ENCODE measurements at regions not wholly inside any gene's neighbourhood (a gene's known extent, or its start where the extent isn't known, plus 50 kb on each side); places are given as distances from the start of the nearest gene placed in this dataset.

DNA sequence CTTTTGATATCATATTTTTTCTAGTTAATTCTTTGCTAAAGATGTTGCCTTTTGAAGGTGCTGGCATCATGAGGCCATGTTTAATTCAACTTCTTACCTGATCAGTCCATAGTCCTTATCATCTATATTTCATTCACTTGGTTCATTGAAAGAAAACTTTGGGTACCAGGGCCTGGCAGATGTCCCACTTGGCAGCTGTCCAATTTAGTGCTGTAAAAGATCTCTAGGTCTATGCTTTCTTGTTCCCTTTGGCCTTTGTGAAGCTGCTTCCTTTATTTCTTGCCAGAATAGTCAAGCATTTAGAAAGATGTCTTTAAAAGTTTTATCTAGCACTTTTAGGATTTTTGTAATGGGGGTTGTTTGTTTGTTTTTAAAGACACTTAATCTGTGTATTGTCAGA, 61.7 kb upstream of the EYA4 start:
- H3K4me3 ChIP-seq (ENCODE audit: low read depth, low read length) = no peak overlapping the region
- DNase-seq (ENCODE audit: low read depth) = no peak
- TF ChIP-seq CTCF (conservative IDR thresholded peaks at IDR 0.05; ENCODE audit: low read depth, low read length) = no peak

DNA sequence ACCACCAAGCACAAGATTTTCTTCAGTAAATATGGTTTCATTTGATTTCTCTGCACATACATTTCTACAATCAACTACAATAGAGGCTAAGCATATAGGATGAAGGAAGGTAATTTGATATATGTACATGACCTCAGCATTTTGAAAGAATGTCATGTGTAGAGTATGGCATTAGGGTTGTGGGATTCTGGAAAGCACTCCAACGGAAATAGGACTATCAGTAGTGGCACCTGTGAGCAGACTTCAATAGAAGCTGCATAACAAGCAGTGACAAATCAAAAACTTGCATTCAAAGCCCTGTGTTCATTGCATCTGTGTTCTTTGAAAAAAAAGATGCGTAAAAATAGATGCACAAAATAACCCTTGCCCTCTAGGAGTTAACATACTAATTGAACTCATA, 57.5 kb upstream of the EYA4 start:
- DNase-seq (ENCODE audit: low read depth) = no peak
- TF ChIP-seq CTCF (conservative IDR thresholded peaks at IDR 0.05; ENCODE audit: low read depth, low read length) = no peak
- no peak overlapping the region for H3K4me3 ChIP-seq (ENCODE audit: low read depth, low read length)

- no peak for DNase-seq (ENCODE audit: low read depth)
- peak; percentile 57 for TF ChIP-seq CTCF (conservative IDR thresholded peaks at IDR 0.05; ENCODE audit: low read depth, low read length)
- no peak overlapping the region for H3K4me3 ChIP-seq (ENCODE audit: low read depth, low read length)
Measured at GRCh38 chr6:133184798-133185372, 56.3 kb upstream of the EYA4 start.

- no peak for TF ChIP-seq CTCF (conservative IDR thresholded peaks at IDR 0.05; ENCODE audit: low read depth, low read length)
- H3K4me3 ChIP-seq (ENCODE audit: low read depth, low read length) = no peak overlapping the region
Measured at GRCh38 chr6:133185731-133186130, 55.4 kb upstream of the EYA4 start.

DNA sequence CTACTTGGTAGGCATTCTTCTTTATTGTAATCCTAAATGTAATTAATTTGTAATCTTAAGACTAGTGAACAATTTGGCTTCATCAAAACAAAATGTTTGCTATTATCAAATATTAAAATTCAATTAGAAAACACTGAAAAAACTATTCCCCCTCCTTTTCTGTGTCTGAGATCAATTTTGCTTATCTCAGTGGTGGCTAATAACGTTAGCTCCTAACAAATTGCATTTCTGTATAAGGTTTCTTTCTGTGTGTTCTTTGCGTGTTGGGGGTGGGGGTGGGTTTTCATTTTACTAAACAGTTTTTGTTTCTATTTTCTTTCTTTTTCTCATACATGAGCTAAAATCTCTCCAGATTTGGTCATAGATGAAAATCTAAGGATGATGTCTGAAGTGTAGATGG, 54.0 kb upstream of the EYA4 start:
- no peak overlapping the region for H3K4me3 ChIP-seq (ENCODE audit: low read depth, low read length)
- no peak for DNase-seq (ENCODE audit: low read depth)
- TF ChIP-seq CTCF (conservative IDR thresholded peaks at IDR 0.05; ENCODE audit: low read depth, low read length) = no peak

More at GRCh38 chr6:133185731-133186130, 55.4 kb upstream of the EYA4 start:
- no peak for DNase-seq (ENCODE audit: low read depth)

GRCh38 chr6:133187657-133188453, 53.3 kb upstream of the EYA4 start:
- no peak for DNase-seq (ENCODE audit: low read depth)
- TF ChIP-seq CTCF (conservative IDR thresholded peaks at IDR 0.05; ENCODE audit: low read depth, low read length) = no peak
- H3K4me3 ChIP-seq (ENCODE audit: low read depth, low read length) = no peak overlapping the region

- no peak overlapping the region for H3K4me3 ChIP-seq (ENCODE audit: low read depth, low read length)
- TF ChIP-seq CTCF (conservative IDR thresholded peaks at IDR 0.05; ENCODE audit: low read depth, low read length) = no peak
- no peak for DNase-seq (ENCODE audit: low read depth)
Measured at GRCh38 chr6:133190912-133191311, 50.2 kb upstream of the EYA4 start.
